NB4 (cell line): ENCODE measurements at regions not wholly inside any gene's neighbourhood (a gene's known extent, or its start where the extent isn't known, plus 50 kb on each side); places are given as distances from the start of the nearest gene placed in this dataset.

Source experiments
- MAX ChIP-seq: IDR thresholded peaks from 2 replicates; pipeline ENCODE4 v1.6.1; 2011; ENCODE audit warnings: low read depth, low read length
- POLR2A ChIP-seq: IDR thresholded peaks from 2 replicates; pipeline ENCODE4 v1.6.1; 2011; ENCODE audit warnings: mild to moderate bottlenecking; ENCODE audit not compliant: insufficient read length; ENCODE audit errors: extremely low read depth

- TF ChIP-seq POLR2A: no peak
- TF ChIP-seq MAX: no peak
Measured at GRCh38 chr20:60314727-60315126, 356.5 kb downstream of the CDH26 start.
